ENCODE measurements at regions not wholly inside any gene's neighbourhood (a gene's known extent, or its start where the extent isn't known, plus 50 kb on each side); places are given as distances from the start of the nearest gene placed in this dataset.

GRCh38 chr3:5270666-5271371 is 83.3 kb downstream of the EDEM1 start:
- Histone ChIP-seq H3K27ac (ENCODE audit: low read length) (no peak overlapping the region), H3K4me3 (ENCODE audit: low read length) (no peak overlapping the region), H3K27me3 (ENCODE audit: control insufficient read depth, insufficient read depth) (no peaks in the 10 kb centered on the region), H3K4me1 (ENCODE audit: control insufficient read depth, insufficient read depth, low read length) (no peaks in the 10 kb centered on the region), H3K9me3 (ENCODE audit: control insufficient read depth, low read length) (no peaks in the 10 kb centered on the region)
- intact Hi-C loops (cut with DNase I): no loop called here
- 77% methylated on average over 9 of the region's 9 CpGs for WGBS
- DNase-seq (no peak), ATAC-seq (no peak)

DNA sequence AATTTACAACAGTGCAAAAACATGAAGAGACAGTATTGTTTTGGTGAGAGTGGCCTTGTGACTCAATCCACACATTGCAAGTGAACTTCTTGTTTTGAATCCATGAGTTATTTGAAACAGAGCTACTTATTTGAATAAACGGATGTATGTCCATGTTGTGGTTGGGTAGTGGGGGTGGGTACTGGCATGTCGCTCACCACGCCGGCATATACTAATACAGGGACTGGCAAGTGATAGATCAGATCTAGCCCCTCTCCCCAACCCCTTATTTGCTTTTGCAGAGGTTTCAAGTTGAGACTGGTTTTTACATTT is 83.8 kb downstream of the EDEM1 start:
- Histone ChIP-seq H3K4me3 (ENCODE audit: low read length) (no peak overlapping the region), H3K27ac (ENCODE audit: low read length) (no peak overlapping the region), H3K4me1 (ENCODE audit: control insufficient read depth, insufficient read depth, low read length) (no peaks in the 10 kb centered on the region), H3K9me3 (ENCODE audit: control insufficient read depth, low read length) (no peaks in the 10 kb centered on the region), H3K27me3 (ENCODE audit: control insufficient read depth, insufficient read depth) (no peaks in the 10 kb centered on the region)
- WGBS: 95% methylated on average over 4 of the region's 4 CpGs
- intact Hi-C loops (cut with DNase I): no loop called here
- DNase-seq (no peak), ATAC-seq (no peak)

DNA sequence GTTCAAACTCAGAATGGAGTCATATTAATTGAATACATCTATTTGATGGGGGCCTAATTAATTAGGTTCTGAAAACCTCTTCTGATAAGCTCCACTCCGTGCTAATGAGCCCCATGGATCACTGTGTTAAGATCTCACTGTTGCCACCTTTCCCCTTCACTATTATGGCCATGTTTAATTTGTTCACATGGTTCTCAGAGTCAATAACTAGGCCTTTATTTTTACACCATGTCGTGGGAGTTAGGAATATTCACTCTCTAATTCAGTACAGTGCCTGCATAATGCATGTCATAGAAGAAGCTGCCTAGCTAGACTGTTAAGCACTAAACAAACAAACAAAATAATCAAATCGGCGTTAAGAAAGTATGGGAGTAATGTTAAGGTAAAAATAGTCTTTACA is 84.9 kb downstream of the EDEM1 start:
- intact Hi-C loops (cut with DNase I): no loop called here
- ATAC-seq (no peak), DNase-seq (no peak)
- Histone ChIP-seq H3K4me3 (ENCODE audit: low read length) (no peak overlapping the region), H3K27ac (ENCODE audit: low read length) (no peak overlapping the region), H3K9me3 (ENCODE audit: control insufficient read depth, low read length) (no peaks in the 10 kb centered on the region), H3K4me1 (ENCODE audit: control insufficient read depth, insufficient read depth, low read length) (no peaks in the 10 kb centered on the region), H3K27me3 (ENCODE audit: control insufficient read depth, insufficient read depth) (no peaks in the 10 kb centered on the region)
- WGBS: 59% methylated on average over 4 of the region's 4 CpGs

- Histone ChIP-seq H3K27me3 (ENCODE audit: control insufficient read depth, insufficient read depth) (no peaks in the 10 kb centered on the region), H3K27ac (ENCODE audit: low read length) (no peak overlapping the region), H3K9me3 (ENCODE audit: control insufficient read depth, low read length) (no peaks in the 10 kb centered on the region), H3K4me3 (ENCODE audit: low read length) (no peak overlapping the region), H3K4me1 (ENCODE audit: control insufficient read depth, insufficient read depth, low read length) (no peaks in the 10 kb centered on the region)
- no peak for DNase-seq
- 71% methylated on average over 1 of the region's 1 CpG for WGBS
- intact Hi-C loops (cut with DNase I): no loop called here
- ATAC-seq: no peak
These were observed 86.6 kb downstream of the EDEM1 start for GRCh38 chr3:5274091-5274490.

DNA sequence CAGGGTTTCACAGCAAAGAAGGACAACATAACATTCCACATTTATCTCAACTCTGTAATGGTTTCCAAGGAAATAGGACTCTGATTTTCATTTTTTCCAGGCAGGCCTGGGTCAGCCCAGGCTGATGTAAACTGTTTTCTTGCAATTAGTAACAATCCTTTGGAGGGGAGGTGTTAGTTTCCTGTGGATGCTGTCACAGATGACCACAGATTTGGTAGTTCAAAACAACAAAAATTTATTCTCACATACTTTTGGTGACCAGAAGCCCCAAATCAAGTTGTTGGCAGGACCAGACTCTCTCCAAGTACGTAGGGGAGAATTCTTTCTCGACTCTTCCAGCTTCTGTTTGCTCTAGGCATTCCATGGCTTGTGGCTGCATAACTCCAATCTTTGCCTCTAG is 88.0 kb downstream of the EDEM1 start:
- intact Hi-C loops (cut with DNase I): no loop called here
- DNase-seq (no peak), ATAC-seq (peak; percentile 22 to 41)
- Histone ChIP-seq H3K27ac (ENCODE audit: low read length) (no peak overlapping the region), H3K4me3 (ENCODE audit: low read length) (no peak overlapping the region), H3K9me3 (ENCODE audit: control insufficient read depth, low read length) (no peaks in the 10 kb centered on the region), H3K4me1 (ENCODE audit: control insufficient read depth, insufficient read depth, low read length) (no peaks in the 10 kb centered on the region), H3K27me3 (ENCODE audit: control insufficient read depth, insufficient read depth) (no peaks in the 10 kb centered on the region)
- 42% methylated on average over 2 of the region's 2 CpGs for WGBS

DNA sequence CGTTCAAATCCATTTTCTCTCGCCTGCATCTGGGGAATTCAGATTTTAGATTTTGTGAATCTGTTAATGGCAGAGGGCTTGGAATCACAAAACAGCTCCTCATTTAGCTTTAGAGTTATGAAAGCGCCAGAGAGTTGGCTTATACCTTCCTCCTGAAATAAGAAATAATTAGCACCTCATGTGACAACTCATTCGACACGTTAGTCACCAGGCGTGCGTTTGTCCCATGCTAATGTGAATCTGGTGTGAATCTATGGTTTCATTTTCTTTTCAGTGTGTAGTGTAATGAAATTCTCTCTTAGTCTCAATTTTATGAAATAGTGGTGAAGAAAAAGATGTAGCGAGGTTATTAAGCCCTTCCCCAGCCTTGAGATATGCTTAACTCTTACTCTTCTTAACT is 89.4 kb downstream of the EDEM1 start:
- intact Hi-C loops (cut with DNase I): no loop called here
- no peak overlapping the region for H3K4me3 ChIP-seq (ENCODE audit: low read length)
- no peak overlapping the region for H3K27ac ChIP-seq (ENCODE audit: low read length)
- DNase-seq: no peak
- H3K4me1 ChIP-seq (ENCODE audit: control insufficient read depth, insufficient read depth, low read length): no peaks in the 10 kb centered on the region
- no peaks in the 10 kb centered on the region for H3K27me3 ChIP-seq (ENCODE audit: control insufficient read depth, insufficient read depth)
- WGBS: 89% methylated on average over 8 of the region's 8 CpGs
- H3K9me3 ChIP-seq (ENCODE audit: control insufficient read depth, low read length): no peaks in the 10 kb centered on the region
- no peak for ATAC-seq

DNA sequence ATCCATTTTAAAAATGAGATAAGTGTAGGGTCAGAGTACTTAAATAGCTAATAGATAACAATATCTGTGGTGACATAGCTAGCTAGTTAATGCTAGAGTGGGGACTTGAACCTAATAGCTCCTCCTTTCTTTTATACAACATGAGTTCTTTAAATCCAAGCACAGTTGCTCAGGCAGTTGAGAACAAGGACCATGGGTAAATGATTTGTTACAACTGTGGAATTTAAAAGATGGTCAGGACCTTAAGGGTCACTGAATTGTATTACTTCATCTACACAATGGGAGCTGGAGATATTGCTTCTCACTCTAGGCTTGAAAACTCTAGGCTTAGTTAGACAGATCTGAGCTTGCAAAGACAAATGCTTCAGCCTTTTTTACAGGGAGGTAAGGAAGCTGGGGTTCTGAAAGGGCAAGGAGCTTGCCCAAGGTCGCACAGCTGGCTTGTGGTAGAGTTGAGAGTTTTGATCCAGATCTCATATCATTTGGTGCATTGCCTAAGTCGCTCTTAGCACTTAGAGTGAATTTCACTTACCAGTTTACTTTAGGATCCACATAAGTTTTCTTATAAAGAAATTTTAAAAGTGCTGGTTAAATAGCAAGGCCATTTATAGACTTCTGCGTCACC is 90.2 kb downstream of the EDEM1 start:
- no peak for ATAC-seq
- H3K4me1 ChIP-seq (ENCODE audit: control insufficient read depth, insufficient read depth, low read length): no peaks in the 10 kb centered on the region
- no peak overlapping the region for H3K4me3 ChIP-seq (ENCODE audit: low read length)
- no peaks in the 10 kb centered on the region for H3K9me3 ChIP-seq (ENCODE audit: control insufficient read depth, low read length)
- H3K27me3 ChIP-seq (ENCODE audit: control insufficient read depth, insufficient read depth): no peaks in the 10 kb centered on the region
- intact Hi-C loops (cut with DNase I): no loop called here
- WGBS: 86% methylated on average over 3 of the region's 3 CpGs
- no peak for DNase-seq
- H3K27ac ChIP-seq (ENCODE audit: low read length): no peak overlapping the region

GRCh38 chr3:5278666-5279065 is 91.2 kb downstream of the EDEM1 start:
- Histone ChIP-seq H3K4me1 (ENCODE audit: control insufficient read depth, insufficient read depth, low read length) (no peaks in the 10 kb centered on the region), H3K9me3 (ENCODE audit: control insufficient read depth, low read length) (no peaks in the 10 kb centered on the region), H3K27ac (ENCODE audit: low read length) (no peak overlapping the region), H3K27me3 (ENCODE audit: control insufficient read depth, insufficient read depth) (no peaks in the 10 kb centered on the region), H3K4me3 (ENCODE audit: low read length) (no peak overlapping the region)
- intact Hi-C loops (cut with DNase I): no loop called here
- ATAC-seq: no peak
- no peak for DNase-seq

- intact Hi-C loops (cut with DNase I): no loop called here
- Histone ChIP-seq H3K27me3 (ENCODE audit: control insufficient read depth, insufficient read depth) (no peaks in the 10 kb centered on the region), H3K27ac (ENCODE audit: low read length) (no peak overlapping the region), H3K4me1 (ENCODE audit: control insufficient read depth, insufficient read depth, low read length) (no peaks in the 10 kb centered on the region), H3K9me3 (ENCODE audit: control insufficient read depth, low read length) (no peaks in the 10 kb centered on the region), H3K4me3 (ENCODE audit: low read length) (no peak overlapping the region)
- DNase-seq (no peak), ATAC-seq (no peak)
- 95% methylated on average over 1 of the region's 1 CpG for WGBS
These were observed 95.2 kb downstream of the EDEM1 start for GRCh38 chr3:5282703-5283102.

- intact Hi-C loops (cut with DNase I): no loop called here
- Histone ChIP-seq H3K9me3 (ENCODE audit: control insufficient read depth, low read length) (no peaks in the 10 kb centered on the region), H3K27me3 (ENCODE audit: control insufficient read depth, insufficient read depth) (no peaks in the 10 kb centered on the region), H3K27ac (ENCODE audit: low read length) (no peak overlapping the region), H3K4me3 (ENCODE audit: low read length) (no peak overlapping the region), H3K4me1 (ENCODE audit: control insufficient read depth, insufficient read depth, low read length) (no peaks in the 10 kb centered on the region)
- ATAC-seq (no peak), DNase-seq (no peak)
These were observed 97.9 kb downstream of the EDEM1 start for GRCh38 chr3:5285439-5285838.

GRCh38 chr3:5290915-5291314 is 103.4 kb downstream of the EDEM1 start:
- Histone ChIP-seq H3K27me3 (ENCODE audit: control insufficient read depth, insufficient read depth) (no peaks in the 10 kb centered on the region), H3K9me3 (ENCODE audit: control insufficient read depth, low read length) (no peaks in the 10 kb centered on the region), H3K27ac (ENCODE audit: low read length) (no peak overlapping the region), H3K4me3 (ENCODE audit: low read length) (no peak overlapping the region), H3K4me1 (ENCODE audit: control insufficient read depth, insufficient read depth, low read length) (no peaks in the 10 kb centered on the region)
- DNase-seq (no peak), ATAC-seq (no peak)
- intact Hi-C loops (cut with DNase I): no loop called here
- 70% methylated on average over 3 of the region's 3 CpGs for WGBS

GRCh38 chr3:5292512-5292911 is 105.0 kb downstream of the EDEM1 start:
- Histone ChIP-seq H3K27ac (ENCODE audit: low read length) (no peak overlapping the region), H3K4me3 (ENCODE audit: low read length) (no peak overlapping the region), H3K4me1 (ENCODE audit: control insufficient read depth, insufficient read depth, low read length) (no peaks in the 10 kb centered on the region), H3K9me3 (ENCODE audit: control insufficient read depth, low read length) (no peaks in the 10 kb centered on the region), H3K27me3 (ENCODE audit: control insufficient read depth, insufficient read depth) (no peaks in the 10 kb centered on the region)
- ATAC-seq: no peak
- WGBS: 59% methylated on average over 7 of the region's 7 CpGs
- no peak for DNase-seq
- intact Hi-C loops (cut with DNase I): no loop called here

All from right cardiac atrium (tissue), 5 donors.